PFSK-1 (cell line): ENCODE measurements at regions not wholly inside any gene's neighbourhood (a gene's known extent, or its start where the extent isn't known, plus 50 kb on each side); places are given as distances from the start of the nearest gene placed in this dataset.

Experiments used
- FOXP2 ChIP-seq: optimal IDR thresholded peaks from 2 replicates; pipeline ENCODE3; 2011; ENCODE audit warnings: borderline replicate concordance, control low read depth, inconsistent platforms; ENCODE audit not compliant: insufficient read depth; ENCODE audit errors: extremely low read length, extremely low read depth
- POLR2AphosphoS5 ChIP-seq: IDR thresholded peaks from 2 replicates; pipeline ENCODE4 v1.6.1; 2012; ENCODE audit warnings: low read depth, mild to moderate bottlenecking, control low read depth, low read length, moderate library complexity
- SIN3A ChIP-seq: IDR thresholded peaks from 2 replicates; pipeline ENCODE4 v1.6.1; 2012; ENCODE audit warnings: mild to moderate bottlenecking, low read length, moderate library complexity, borderline replicate concordance; ENCODE audit not compliant: insufficient read depth
- TAF1 ChIP-seq: IDR thresholded peaks from 2 replicates; pipeline ENCODE4 v1.6.1; 2012; ENCODE audit warnings: low read length, control low read depth, borderline replicate concordance; ENCODE audit not compliant: insufficient read depth
- TF ChIP-seq, protein P1 (sequence below), 2 experiments: IDR thresholded peaks; 2 replicates each; pipeline versions ENCODE4 v1.6.1 to v1.8.0; 2011 to 2012; ENCODE audit warnings: low read depth in 2 of 2, low read length in 2 of 2, control low read depth in 1 of 2, inconsistent platforms in 1 of 2, mild to moderate bottlenecking in 1 of 2, moderate library complexity in 1 of 2; ENCODE audit not compliant: insufficient read depth in 1 of 2

- no peak for TF ChIP-seq POLR2AphosphoS5
- TF ChIP-seq TAF1, result no peak
- TF ChIP-seq, protein P1, sequence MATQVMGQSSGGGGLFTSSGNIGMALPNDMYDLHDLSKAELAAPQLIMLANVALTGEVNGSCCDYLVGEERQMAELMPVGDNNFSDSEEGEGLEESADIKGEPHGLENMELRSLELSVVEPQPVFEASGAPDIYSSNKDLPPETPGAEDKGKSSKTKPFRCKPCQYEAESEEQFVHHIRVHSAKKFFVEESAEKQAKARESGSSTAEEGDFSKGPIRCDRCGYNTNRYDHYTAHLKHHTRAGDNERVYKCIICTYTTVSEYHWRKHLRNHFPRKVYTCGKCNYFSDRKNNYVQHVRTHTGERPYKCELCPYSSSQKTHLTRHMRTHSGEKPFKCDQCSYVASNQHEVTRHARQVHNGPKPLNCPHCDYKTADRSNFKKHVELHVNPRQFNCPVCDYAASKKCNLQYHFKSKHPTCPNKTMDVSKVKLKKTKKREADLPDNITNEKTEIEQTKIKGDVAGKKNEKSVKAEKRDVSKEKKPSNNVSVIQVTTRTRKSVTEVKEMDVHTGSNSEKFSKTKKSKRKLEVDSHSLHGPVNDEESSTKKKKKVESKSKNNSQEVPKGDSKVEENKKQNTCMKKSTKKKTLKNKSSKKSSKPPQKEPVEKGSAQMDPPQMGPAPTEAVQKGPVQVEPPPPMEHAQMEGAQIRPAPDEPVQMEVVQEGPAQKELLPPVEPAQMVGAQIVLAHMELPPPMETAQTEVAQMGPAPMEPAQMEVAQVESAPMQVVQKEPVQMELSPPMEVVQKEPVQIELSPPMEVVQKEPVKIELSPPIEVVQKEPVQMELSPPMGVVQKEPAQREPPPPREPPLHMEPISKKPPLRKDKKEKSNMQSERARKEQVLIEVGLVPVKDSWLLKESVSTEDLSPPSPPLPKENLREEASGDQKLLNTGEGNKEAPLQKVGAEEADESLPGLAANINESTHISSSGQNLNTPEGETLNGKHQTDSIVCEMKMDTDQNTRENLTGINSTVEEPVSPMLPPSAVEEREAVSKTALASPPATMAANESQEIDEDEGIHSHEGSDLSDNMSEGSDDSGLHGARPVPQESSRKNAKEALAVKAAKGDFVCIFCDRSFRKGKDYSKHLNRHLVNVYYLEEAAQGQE (IDR thresholded peaks at IDR 0.05; ENCODE audit: insufficient read depth in 1 of 2, low read depth in 2 of 2, low read length in 2 of 2), result no peak
- TF ChIP-seq FOXP2, result no peak
- TF ChIP-seq SIN3A, result no peak
Measured at GRCh38 chr1:190583862-190584261, 106.2 kb upstream of the BRINP3 start.
